ENCODE measurements at regions not wholly inside any gene's neighbourhood (a gene's known extent, or its start where the extent isn't known, plus 50 kb on each side); places are given as distances from the start of the nearest gene placed in this dataset.

DNA sequence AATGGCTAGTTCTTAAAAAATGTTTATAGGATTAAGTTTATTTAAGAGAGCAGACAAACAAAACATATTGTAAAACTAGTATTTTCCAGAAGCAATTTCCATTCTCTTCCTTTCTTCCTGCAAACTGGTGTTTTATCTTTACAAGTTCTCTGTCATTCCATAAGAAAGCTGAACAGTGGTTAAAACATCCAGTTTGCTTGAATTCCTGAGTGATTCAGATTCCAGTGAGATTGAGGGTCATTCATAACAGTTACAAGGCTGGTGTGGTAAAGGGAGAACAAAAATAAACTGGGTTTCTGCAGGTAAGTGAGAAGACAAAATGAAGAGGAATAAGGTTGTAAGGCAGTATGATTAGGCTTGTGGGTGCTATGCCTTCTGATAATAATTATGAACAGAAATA lies 544.8 kb upstream of the DIPK2B start:
- no peak for DNase-seq
- no peak overlapping the region for H4K91ac ChIP-seq (ENCODE audit: insufficient read length, low read depth, low read length)
- Mint-ChIP-seq H3K9me3 (peaks cover 42 to 56% of the 10 kb centered on the region in 2 experiments), H3K27me3 (ENCODE audit: low read depth) (no peaks in the 10 kb centered on the region; the same call in 1 of the 2 replicates), H3K36me3 (ENCODE audit: insufficient read depth in 1 of 3, low read depth in 3 of 3) (peaks cover 16 to 45% (median 20%) of the 10 kb centered on the region in 3 experiments), H3K4me1 (0 out of 4 replicates have a peak, but pooled peaks cover 0 to 6% of the 10 kb centered on the region in 2 experiments), H3K27ac (no peak overlapping the region), H3K4me3 (no peak overlapping the region)
- no peak overlapping the region for H4K8ac ChIP-seq (replicated peaks; ENCODE audit: insufficient read length, low read depth, low read length)
- no peaks in the 10 kb centered on the region for H4K20me1 ChIP-seq (ENCODE audit: control insufficient read depth, insufficient read depth, insufficient read length)
- no peaks in the 10 kb centered on the region for H3K27me3 ChIP-seq (ENCODE audit: insufficient read depth, low read length)
- no peak overlapping the region for H2AK5ac ChIP-seq (ENCODE audit: insufficient read length, low read length)
- H3K79me1 ChIP-seq (ENCODE audit: insufficient read depth, low read depth, low read length, poor library complexity, severe bottlenecking) = no peaks in the 10 kb centered on the region
- TF ChIP-seq, protein P1, sequence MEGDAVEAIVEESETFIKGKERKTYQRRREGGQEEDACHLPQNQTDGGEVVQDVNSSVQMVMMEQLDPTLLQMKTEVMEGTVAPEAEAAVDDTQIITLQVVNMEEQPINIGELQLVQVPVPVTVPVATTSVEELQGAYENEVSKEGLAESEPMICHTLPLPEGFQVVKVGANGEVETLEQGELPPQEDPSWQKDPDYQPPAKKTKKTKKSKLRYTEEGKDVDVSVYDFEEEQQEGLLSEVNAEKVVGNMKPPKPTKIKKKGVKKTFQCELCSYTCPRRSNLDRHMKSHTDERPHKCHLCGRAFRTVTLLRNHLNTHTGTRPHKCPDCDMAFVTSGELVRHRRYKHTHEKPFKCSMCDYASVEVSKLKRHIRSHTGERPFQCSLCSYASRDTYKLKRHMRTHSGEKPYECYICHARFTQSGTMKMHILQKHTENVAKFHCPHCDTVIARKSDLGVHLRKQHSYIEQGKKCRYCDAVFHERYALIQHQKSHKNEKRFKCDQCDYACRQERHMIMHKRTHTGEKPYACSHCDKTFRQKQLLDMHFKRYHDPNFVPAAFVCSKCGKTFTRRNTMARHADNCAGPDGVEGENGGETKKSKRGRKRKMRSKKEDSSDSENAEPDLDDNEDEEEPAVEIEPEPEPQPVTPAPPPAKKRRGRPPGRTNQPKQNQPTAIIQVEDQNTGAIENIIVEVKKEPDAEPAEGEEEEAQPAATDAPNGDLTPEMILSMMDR (conservative IDR thresholded peaks at IDR 0.05) = no peak
- no peak overlapping the region for H3K18ac ChIP-seq (ENCODE audit: insufficient read length, low read depth, low read length)
- no peak overlapping the region for H4K5ac ChIP-seq (ENCODE audit: insufficient read length, low read depth, low read length)
- no peak overlapping the region for H2BK120ac ChIP-seq (ENCODE audit: low read depth, low read length, poor library complexity, severe bottlenecking)
- no peak overlapping the region for H2BK12ac ChIP-seq (ENCODE audit: insufficient read length, low read depth, low read length)
- H3K23ac ChIP-seq (ENCODE audit: insufficient read length, low read depth, low read length) = no peak overlapping the region
- H3K56ac ChIP-seq (ENCODE audit: insufficient read length, low read depth, low read length) = no peak overlapping the region
- H3K4me2 ChIP-seq (ENCODE audit: insufficient read depth, insufficient read length, low read length) = no peak overlapping the region
- no peak overlapping the region for H3T11ph ChIP-seq (ENCODE audit: low read length)
- no peak overlapping the region for H2BK5ac ChIP-seq (ENCODE audit: insufficient read length, low read length)
- H3K4ac ChIP-seq (ENCODE audit: low read depth, low read length) = no peak overlapping the region
- H2AFZ ChIP-seq (ENCODE audit: low read length) = no peak overlapping the region
- peaks cover 2% of the 10 kb centered on the region; the same call in 1 of the 2 replicates for H3K79me2 ChIP-seq (ENCODE audit: insufficient read depth, low read length)
- no peak overlapping the region for H2BK15ac ChIP-seq (ENCODE audit: low read depth, low read length)
- no peaks in the 10 kb centered on the region; the same call in 1 of the 2 replicates for H3K4me1 ChIP-seq (ENCODE audit: insufficient read depth, low read length)
- no peak overlapping the region for H2BK20ac ChIP-seq (ENCODE audit: low read depth, low read length, poor library complexity, severe bottlenecking)
- no peaks in the 10 kb centered on the region for H3K9me3 ChIP-seq (ENCODE audit: control insufficient read depth, low read depth, low read length)
- no peaks in the 10 kb centered on the region for H3K23me2 ChIP-seq (ENCODE audit: insufficient read length, low read depth, low read length, poor library complexity, severe bottlenecking)
- H3K14ac ChIP-seq (ENCODE audit: insufficient read depth, low read length) = no peak overlapping the region
- no peak overlapping the region for H3K9ac ChIP-seq (ENCODE audit: extremely low read depth, insufficient read length, low read length)
- no peak overlapping the region for H3K27ac ChIP-seq (ENCODE audit: insufficient read length, low read depth, low read length)
